ENCODE measurements at regions not wholly inside any gene's neighbourhood (a gene's known extent, or its start where the extent isn't known, plus 50 kb on each side); places are given as distances from the start of the nearest gene placed in this dataset.

GRCh38 chr14:71621276-71621675 is 311.0 kb upstream of the RGS6 start:
- no peak overlapping the region for H3K4me3 ChIP-seq
- no peaks in the 10 kb centered on the region for H3K9me3 ChIP-seq
- H3K9ac ChIP-seq (ENCODE audit: low read depth in 2 of 2, low read length in 2 of 2): no peak overlapping the region
- intact Hi-C loops (cut with DNase I): no loop called here
- no peak overlapping the region for H3K27ac ChIP-seq
- no peak for TF ChIP-seq CTCF (IDR thresholded peaks at IDR 0.05)
- no peak for DNase-seq
- H3K36me3 ChIP-seq: no peaks in the 10 kb centered on the region
- no peaks in the 10 kb centered on the region for H3K27me3 ChIP-seq
- no peaks in the 10 kb centered on the region for H3K4me1 ChIP-seq

- intact Hi-C loops (cut with DNase I): no loop called here
Measured at GRCh38 chr14:71621980-71622605, 310.1 kb upstream of the RGS6 start.

GRCh38 chr14:71623939-71624338 is 308.3 kb upstream of the RGS6 start:
- no peak overlapping the region for H3K9ac ChIP-seq (ENCODE audit: low read depth in 2 of 2, low read length in 2 of 2)
- no peaks in the 10 kb centered on the region for H3K4me1 ChIP-seq
- H3K27me3 ChIP-seq: no peaks in the 10 kb centered on the region
- H3K9me3 ChIP-seq: no peaks in the 10 kb centered on the region
- no peak overlapping the region for H3K4me3 ChIP-seq
- no peak overlapping the region for H3K27ac ChIP-seq
- TF ChIP-seq CTCF (IDR thresholded peaks at IDR 0.05): no peak
- H3K36me3 ChIP-seq: no peaks in the 10 kb centered on the region
- intact Hi-C loops (cut with DNase I): no loop called here
- DNase-seq: no peak

More at GRCh38 chr14:71621980-71622605, 310.1 kb upstream of the RGS6 start:
- DNase-seq: no peak
- Histone ChIP-seq H3K9me3 (no peaks in the 10 kb centered on the region), H3K27me3 (no peaks in the 10 kb centered on the region), H3K4me1 (no peaks in the 10 kb centered on the region), H3K36me3 (no peaks in the 10 kb centered on the region), H3K9ac (ENCODE audit: low read depth in 2 of 2, low read length in 2 of 2) (no peak overlapping the region), H3K27ac (no peak overlapping the region), H3K4me3 (no peak overlapping the region)
- no peak for TF ChIP-seq CTCF (IDR thresholded peaks at IDR 0.05)

GRCh38 chr14:71625175-71625574 is 307.1 kb upstream of the RGS6 start:
- no peak for DNase-seq

GRCh38 chr14:71625891-71626701 is 306.1 kb upstream of the RGS6 start:
- no peaks in the 10 kb centered on the region for H3K27me3 ChIP-seq
- no peak overlapping the region for H3K4me3 ChIP-seq
- intact Hi-C loops (cut with DNase I): no loop called here
- no peaks in the 10 kb centered on the region for H3K4me1 ChIP-seq
- TF ChIP-seq CTCF (IDR thresholded peaks at IDR 0.05): no peak
- no peak overlapping the region for H3K27ac ChIP-seq
- H3K9ac ChIP-seq (ENCODE audit: low read depth in 2 of 2, low read length in 2 of 2): no peak overlapping the region
- no peaks in the 10 kb centered on the region for H3K36me3 ChIP-seq
- no peaks in the 10 kb centered on the region for H3K9me3 ChIP-seq
- no peak for DNase-seq

More at GRCh38 chr14:71625175-71625574, 307.1 kb upstream of the RGS6 start:
- TF ChIP-seq CTCF (IDR thresholded peaks at IDR 0.05): no peak
- no peak overlapping the region for H3K9ac ChIP-seq (ENCODE audit: low read depth in 2 of 2, low read length in 2 of 2)
- H3K27me3 ChIP-seq: no peaks in the 10 kb centered on the region
- no peaks in the 10 kb centered on the region for H3K36me3 ChIP-seq
- no peaks in the 10 kb centered on the region for H3K4me1 ChIP-seq
- intact Hi-C loops (cut with DNase I): no loop called here
- no peak overlapping the region for H3K27ac ChIP-seq
- no peaks in the 10 kb centered on the region for H3K9me3 ChIP-seq
- H3K4me3 ChIP-seq: no peak overlapping the region

Measured in colonic mucosa (tissue), 4 donors.